ENCODE measurements at regions not wholly inside any gene's neighbourhood (a gene's known extent, or its start where the extent isn't known, plus 50 kb on each side); places are given as distances from the start of the nearest gene placed in this dataset.

- no peaks in the 10 kb centered on the region for H3K9me3 ChIP-seq
- no peaks in the 10 kb centered on the region for H3K36me3 ChIP-seq
- ATAC-seq (ENCODE audit: low FRiP score in 2 of 2) (peak in 1 of 2 donors; percentile 53), DNase-seq (no peak)
- H3K4me3 ChIP-seq: no peak overlapping the region
- H3K27ac ChIP-seq: peak overlapping the region in 2 of 4 donors; percentile 19 to 57
- H3K27me3 ChIP-seq: no peaks in the 10 kb centered on the region
- TF ChIP-seq CTCF (IDR thresholded peaks at IDR 0.05) (no peak), POLR2A (IDR thresholded peaks at IDR 0.05) (no peak), EP300 (IDR thresholded peaks at IDR 0.05) (no peak), POLR2AphosphoS5 (IDR thresholded peaks at IDR 0.05) (no peak)
- H3K4me1 ChIP-seq: peaks cover 0 to 13% (median 5%) of the 10 kb centered on the region in 4 donors
- WGBS, 2 donors: 65 to 80% methylated on average over 8 of the region's 8 CpGs
Observed at GRCh38 chr9:105142406-105143135, 101.9 kb upstream of the SLC44A1 start.

- no peak overlapping the region for H3K27ac ChIP-seq
- no peaks in the 10 kb centered on the region for H3K27me3 ChIP-seq
- H3K9me3 ChIP-seq: no peaks in the 10 kb centered on the region
- H3K4me3 ChIP-seq: no peak overlapping the region
- no peaks in the 10 kb centered on the region for H3K36me3 ChIP-seq
- WGBS, 2 donors: 86 to 94% methylated on average over 6 of the region's 6 CpGs
- no peak for ATAC-seq (ENCODE audit: low FRiP score in 2 of 2)
- TF ChIP-seq POLR2AphosphoS5 (IDR thresholded peaks at IDR 0.05) (no peak), EP300 (IDR thresholded peaks at IDR 0.05) (no peak), POLR2A (IDR thresholded peaks at IDR 0.05) (no peak), CTCF (IDR thresholded peaks at IDR 0.05) (no peak)
- no peak for DNase-seq
- peaks cover 0 to 13% (median 5%) of the 10 kb centered on the region in 4 donors for H3K4me1 ChIP-seq
Observed at GRCh38 chr9:105143136-105143430, 101.4 kb upstream of the SLC44A1 start.

GRCh38 chr9:105144076-105144475 lies 100.4 kb upstream of the SLC44A1 start:
- no peak overlapping the region for H3K4me3 ChIP-seq
- H3K27me3 ChIP-seq: no peaks in the 10 kb centered on the region
- no peaks in the 10 kb centered on the region for H3K36me3 ChIP-seq
- H3K9me3 ChIP-seq: no peaks in the 10 kb centered on the region
- 70 to 84% methylated on average over 1 of the region's 1 CpG for WGBS, 2 donors
- no peak for DNase-seq
- peaks cover 0 to 13% (median 2%) of the 10 kb centered on the region in 4 donors for H3K4me1 ChIP-seq
- TF ChIP-seq EP300 (IDR thresholded peaks at IDR 0.05) (no peak), POLR2A (IDR thresholded peaks at IDR 0.05) (no peak), POLR2AphosphoS5 (IDR thresholded peaks at IDR 0.05) (peak in 1 of 2 donors; percentile 43)
- H3K27ac ChIP-seq: no peak overlapping the region
- no peak for ATAC-seq (ENCODE audit: low FRiP score in 2 of 2)

DNA sequence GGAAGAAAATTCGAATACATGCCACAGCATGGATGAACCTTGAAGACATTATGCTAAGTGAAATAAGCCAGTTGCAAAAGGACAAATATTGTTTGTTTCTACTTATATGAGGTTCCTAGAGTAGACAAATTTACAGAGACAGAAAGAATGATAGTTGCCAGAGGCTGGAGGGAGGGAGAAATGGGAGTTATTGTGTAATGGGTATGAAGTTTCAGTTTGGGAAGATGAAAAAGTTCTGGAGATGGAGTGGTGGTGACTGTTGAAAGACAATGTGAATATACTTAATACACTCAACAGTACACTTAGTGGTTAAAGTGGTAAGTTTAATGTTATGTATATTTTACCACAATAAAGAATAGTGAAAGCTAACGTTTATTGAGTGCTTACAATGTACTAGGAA lies 99.6 kb upstream of the SLC44A1 start:
- 51 to 76% methylated on average over 2 of the region's 2 CpGs for WGBS, 2 donors
- no peak for TF ChIP-seq POLR2A (IDR thresholded peaks at IDR 0.05)
- TF ChIP-seq POLR2AphosphoS5 (IDR thresholded peaks at IDR 0.05): no peak
- no peak for TF ChIP-seq CTCF (IDR thresholded peaks at IDR 0.05)
- TF ChIP-seq EP300 (IDR thresholded peaks at IDR 0.05): no peak
- Histone ChIP-seq H3K36me3 (no peaks in the 10 kb centered on the region), H3K4me3 (no peak overlapping the region), H3K9me3 (no peaks in the 10 kb centered on the region), H3K27me3 (no peaks in the 10 kb centered on the region), H3K4me1 (peaks cover 0 to 13% (median 2%) of the 10 kb centered on the region in 4 donors), H3K27ac (no peak overlapping the region)
- no peak for ATAC-seq (ENCODE audit: low FRiP score in 2 of 2)
- no peak for DNase-seq

DNA sequence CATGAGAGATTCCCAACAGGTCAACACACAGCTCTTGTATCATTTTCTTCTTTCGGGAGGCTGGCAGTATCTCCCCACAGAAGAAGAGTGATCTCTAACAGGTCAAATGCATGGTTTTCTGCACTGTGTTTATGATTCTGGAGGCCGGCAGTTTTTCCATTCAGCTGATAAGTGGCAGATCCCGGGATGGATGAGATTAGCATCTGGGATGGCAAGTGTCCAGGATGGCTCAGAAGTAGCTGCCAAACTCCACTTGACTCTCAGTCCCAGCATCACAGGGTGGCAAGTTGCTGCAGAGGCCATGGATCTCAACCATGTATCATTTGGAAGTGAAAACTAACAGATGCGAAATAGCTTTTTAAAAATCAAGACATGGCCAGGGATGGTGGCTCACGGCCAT lies 97.8 kb upstream of the SLC44A1 start:
- Histone ChIP-seq H3K9me3 (no peaks in the 10 kb centered on the region), H3K27ac (no peak overlapping the region), H3K36me3 (no peaks in the 10 kb centered on the region), H3K27me3 (no peaks in the 10 kb centered on the region), H3K4me1 (peaks cover 0 to 7% (median 3%) of the 10 kb centered on the region in 4 donors), H3K4me3 (no peak overlapping the region)
- DNase-seq (no peak), ATAC-seq (ENCODE audit: low FRiP score in 2 of 2) (no peak)
- TF ChIP-seq POLR2AphosphoS5 (IDR thresholded peaks at IDR 0.05): no peak
- TF ChIP-seq EP300 (IDR thresholded peaks at IDR 0.05): no peak
- TF ChIP-seq CTCF (IDR thresholded peaks at IDR 0.05): no peak
- TF ChIP-seq POLR2A (IDR thresholded peaks at IDR 0.05): no peak
- WGBS, 2 donors: 72 to 86% methylated on average over 4 to 5 of the region's 5 CpGs

Measured in upper lobe of left lung (tissue), 6 donors.